ENCODE measurements at regions not wholly inside any gene's neighbourhood (a gene's known extent, or its start where the extent isn't known, plus 50 kb on each side); places are given as distances from the start of the nearest gene placed in this dataset.
"Not testable (repeated sequence)": the region's sequence is repeated elsewhere in the genome, so short reads cannot be mapped to it uniquely, and the experiment has no call there.

- DNase-seq (ENCODE audit: low spot score), result no peak
These were observed 511.2 kb upstream of the GRAMD2B start for GRCh38 chr5:125912028-125912427.

GRCh38 chr5:125913200-125913599 is 510.0 kb upstream of the GRAMD2B start:
- DNase-seq (ENCODE audit: low spot score), result no peak

- DNase-seq (ENCODE audit: low spot score), result no peak
These were observed 508.7 kb upstream of the GRAMD2B start for GRCh38 chr5:125914471-125914870.

- DNase-seq (ENCODE audit: low spot score), result not testable (repeated sequence)
These were observed 499.3 kb upstream of the GRAMD2B start for GRCh38 chr5:125923958-125924357.

- DNase-seq (ENCODE audit: low spot score), result no peak
These were observed 497.0 kb upstream of the GRAMD2B start for GRCh38 chr5:125926172-125926571.

GRCh38 chr5:125928663-125929062 is 494.5 kb upstream of the GRAMD2B start:
- no peak for DNase-seq (ENCODE audit: low spot score)

GRCh38 chr5:125950012-125950615 is 473.1 kb upstream of the GRAMD2B start:
- no peak for DNase-seq (ENCODE audit: low spot score)

GRCh38 chr5:125961150-125961549 is 462.1 kb upstream of the GRAMD2B start:
- DNase-seq (ENCODE audit: low spot score), result no peak

- no peak for DNase-seq (ENCODE audit: low spot score)
These were observed 457.6 kb upstream of the GRAMD2B start for GRCh38 chr5:125965577-125965976.

GRCh38 chr5:125967576-125967975 is 455.6 kb upstream of the GRAMD2B start:
- DNase-seq (ENCODE audit: low spot score), result no peak

GRCh38 chr5:125969011-125969813 is 454.0 kb upstream of the GRAMD2B start:
- DNase-seq (ENCODE audit: low spot score), result no peak

GRCh38 chr5:125969814-125970171 is 453.4 kb upstream of the GRAMD2B start:
- no peak for DNase-seq (ENCODE audit: low spot score)

- no peak for DNase-seq (ENCODE audit: low spot score)
These were observed 452.4 kb upstream of the GRAMD2B start for GRCh38 chr5:125970631-125971307.

GRCh38 chr5:125972706-125973105 is 450.5 kb upstream of the GRAMD2B start:
- no peak for DNase-seq (ENCODE audit: low spot score)

- no peak for DNase-seq (ENCODE audit: low spot score)
These were observed 448.5 kb upstream of the GRAMD2B start for GRCh38 chr5:125974679-125975078.

GRCh38 chr5:125976421-125977000 is 446.7 kb upstream of the GRAMD2B start:
- DNase-seq (ENCODE audit: low spot score), result no peak

- DNase-seq (ENCODE audit: low spot score), result no peak
These were observed 445.2 kb upstream of the GRAMD2B start for GRCh38 chr5:125978015-125978414.

GRCh38 chr5:125979636-125980035 is 443.6 kb upstream of the GRAMD2B start:
- no peak for DNase-seq (ENCODE audit: low spot score)

GRCh38 chr5:125981016-125981415 is 442.2 kb upstream of the GRAMD2B start:
- no peak for DNase-seq (ENCODE audit: low spot score)

- DNase-seq (ENCODE audit: low spot score), result no peak
These were observed 435.4 kb upstream of the GRAMD2B start for GRCh38 chr5:125987677-125988255.

- no peak for DNase-seq (ENCODE audit: low spot score)
These were observed 431.2 kb upstream of the GRAMD2B start for GRCh38 chr5:125992050-125992449.

All from umbilical cord (tissue), 1 donor.